GM19240 (cell line): ENCODE measurements at regions not wholly inside any gene's neighbourhood (a gene's known extent, or its start where the extent isn't known, plus 50 kb on each side); places are given as distances from the start of the nearest gene placed in this dataset.

Source experiments
- DNase-seq: peaks from one replicate; pipeline ENCODE4 v3.0.0; 2011; ENCODE audit warnings: low spot score; ENCODE audit not compliant: insufficient read length

GRCh38 chr4:182136201-182136600, 107.0 kb upstream of the TENM3 start:
- DNase-seq: no peak

- no peak for DNase-seq
Measured at GRCh38 chr4:182137343-182137742, 105.9 kb upstream of the TENM3 start.

GRCh38 chr4:182139491-182139890, 103.7 kb upstream of the TENM3 start:
- no peak for DNase-seq

- no peak for DNase-seq
Measured at GRCh38 chr4:182140547-182140946, 102.7 kb upstream of the TENM3 start.

GRCh38 chr4:182141061-182141460, 102.1 kb upstream of the TENM3 start:
- no peak for DNase-seq

- DNase-seq: no peak
Measured at GRCh38 chr4:182142176-182143085, 100.8 kb upstream of the TENM3 start.

- DNase-seq: no peak
Measured at GRCh38 chr4:182143086-182143821, 99.9 kb upstream of the TENM3 start.

- DNase-seq: no peak
Measured at GRCh38 chr4:182143822-182144625, 99.2 kb upstream of the TENM3 start.

- DNase-seq: no peak
Measured at GRCh38 chr4:182144626-182145333, 98.4 kb upstream of the TENM3 start.

- DNase-seq: no peak
Measured at GRCh38 chr4:182145334-182145905, 97.8 kb upstream of the TENM3 start.

GRCh38 chr4:182147391-182147790, 95.8 kb upstream of the TENM3 start:
- DNase-seq: no peak

- no peak for DNase-seq
Measured at GRCh38 chr4:182150645-182151044, 92.6 kb upstream of the TENM3 start.

GRCh38 chr4:182155806-182156205, 87.4 kb upstream of the TENM3 start:
- no peak for DNase-seq

- no peak for DNase-seq
Measured at GRCh38 chr4:182163180-182163579, 80.0 kb upstream of the TENM3 start.

GRCh38 chr4:182169572-182169971, 73.6 kb upstream of the TENM3 start:
- DNase-seq: no peak

GRCh38 chr4:182169987-182170386, 73.2 kb upstream of the TENM3 start:
- no peak for DNase-seq

GRCh38 chr4:182170417-182170935, 72.7 kb upstream of the TENM3 start:
- no peak for DNase-seq

- no peak for DNase-seq
Measured at GRCh38 chr4:182174979-182175378, 68.2 kb upstream of the TENM3 start.

- no peak for DNase-seq
Measured at GRCh38 chr4:182175788-182176519, 67.2 kb upstream of the TENM3 start.

- no peak for DNase-seq
Measured at GRCh38 chr4:182177166-182177565, 66.0 kb upstream of the TENM3 start.
